Tibial nerve (tissue), 4 donors: ENCODE measurements at regions not wholly inside any gene's neighbourhood (a gene's known extent, or its start where the extent isn't known, plus 50 kb on each side); places are given as distances from the start of the nearest gene placed in this dataset.

Experiments
- DNase-seq, 2 donors: peaks; one replicate each; pipeline ENCODE4 v3.0.0-alpha.2; 2019; ENCODE audit warnings: low spot score in 2 of 2
- H3K27ac ChIP-seq, 4 donors: fragments of 200-600 bp; sonication (generic) in 3 of 4; one replicate each; pipeline ENCODE4 v1.5.1; 2017 to 2019; ENCODE audit warnings: mild to moderate bottlenecking in 1 of 4
- H3K27me3 ChIP-seq, 2 donors: fragments of 200-600 bp; sonication (generic) in 1 of 2; one replicate each; pipeline versions ENCODE4 v1.5.1 to v1.6.0; 2017 to 2019
- H3K36me3 ChIP-seq, 3 donors: fragments of 200-600 bp; sonication (generic); one replicate each; pipeline ENCODE4 v1.5.1; 2018 to 2019
- H3K4me1 ChIP-seq, 4 donors: fragments of 200-600 bp; sonication (generic) in 3 of 4; one replicate each; pipeline ENCODE4 v1.5.1; 2017 to 2019
- H3K4me3 ChIP-seq, 4 donors: fragments of 200-600 bp; sonication (generic) in 3 of 4; one replicate each; pipeline ENCODE4 v1.5.1; 2017 to 2019; ENCODE audit warnings: mild to moderate bottlenecking in 1 of 4, moderate library complexity in 1 of 4
- H3K9me3 ChIP-seq, 4 donors: fragments of 200-600 bp; sonication (generic) in 3 of 4; one replicate each; pipeline ENCODE4 v1.5.1; 2017 to 2019
- EP300 ChIP-seq, 2 donors: sonication (generic); formaldehyde crosslinking; IDR thresholded peaks; one replicate each; pipeline ENCODE4 v1.6.1; 2017; ENCODE audit warnings: antibody characterized with exemption in 2 of 2, mild to moderate bottlenecking in 1 of 2
- POLR2A ChIP-seq, 2 donors: fragments of 450-650 bp; IDR thresholded peaks; one replicate each; pipeline ENCODE4 v1.6.1; 2017; ENCODE audit warnings: antibody characterized with exemption in 2 of 2, mild to moderate bottlenecking in 2 of 2, moderate library complexity in 2 of 2
- WGBS, 2 donors: methylation state at CpG; one replicate each; pipeline ENCODE4 v1.1.5; 2018; 5-methylcytosine and 5-hydroxymethylcytosine counted together
- TF ChIP-seq, protein P1 (sequence below), 5 experiments: fragments of 200-600 bp in 3 of 5; fragments of 450-650 bp in 2 of 5; sonication (generic) in 3 of 5; IDR thresholded peaks; one replicate each; pipeline ENCODE4 v1.5.1; 2016 to 2019; ENCODE audit warnings: antibody characterized with exemption in 5 of 5, mild to moderate bottlenecking in 3 of 5, moderate library complexity in 2 of 5

DNA sequence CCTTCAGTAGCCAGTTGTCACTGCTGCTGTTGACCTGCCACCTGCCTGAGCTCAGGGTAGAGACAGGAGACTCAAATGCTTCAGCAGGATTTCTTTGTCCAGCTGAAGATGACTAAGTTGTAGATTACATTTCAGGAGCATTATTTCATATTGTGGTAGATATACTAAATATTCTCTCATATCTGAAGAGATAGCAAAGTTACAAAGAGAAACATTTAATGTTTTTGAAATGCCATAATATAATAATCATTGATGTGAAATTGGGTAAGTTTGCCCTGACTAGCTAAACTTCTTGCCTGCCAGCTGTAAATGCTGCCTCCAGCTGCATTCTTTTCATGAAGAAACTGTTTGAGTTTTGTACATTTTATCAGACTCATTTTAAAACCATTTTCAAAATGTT, 247.6 kb upstream of the CNKSR2 start:
- Histone ChIP-seq H3K4me1 (no peaks in the 10 kb centered on the region), H3K9me3 (no peaks in the 10 kb centered on the region), H3K4me3 (no peak overlapping the region), H3K36me3 (no peaks in the 10 kb centered on the region), H3K27me3 (no peaks in the 10 kb centered on the region), H3K27ac (no peak overlapping the region)
- no peak for DNase-seq
- no peak for TF ChIP-seq POLR2A (IDR thresholded peaks at IDR 0.05)
- no peak for TF ChIP-seq EP300 (IDR thresholded peaks at IDR 0.05)
- TF ChIP-seq, protein P1, sequence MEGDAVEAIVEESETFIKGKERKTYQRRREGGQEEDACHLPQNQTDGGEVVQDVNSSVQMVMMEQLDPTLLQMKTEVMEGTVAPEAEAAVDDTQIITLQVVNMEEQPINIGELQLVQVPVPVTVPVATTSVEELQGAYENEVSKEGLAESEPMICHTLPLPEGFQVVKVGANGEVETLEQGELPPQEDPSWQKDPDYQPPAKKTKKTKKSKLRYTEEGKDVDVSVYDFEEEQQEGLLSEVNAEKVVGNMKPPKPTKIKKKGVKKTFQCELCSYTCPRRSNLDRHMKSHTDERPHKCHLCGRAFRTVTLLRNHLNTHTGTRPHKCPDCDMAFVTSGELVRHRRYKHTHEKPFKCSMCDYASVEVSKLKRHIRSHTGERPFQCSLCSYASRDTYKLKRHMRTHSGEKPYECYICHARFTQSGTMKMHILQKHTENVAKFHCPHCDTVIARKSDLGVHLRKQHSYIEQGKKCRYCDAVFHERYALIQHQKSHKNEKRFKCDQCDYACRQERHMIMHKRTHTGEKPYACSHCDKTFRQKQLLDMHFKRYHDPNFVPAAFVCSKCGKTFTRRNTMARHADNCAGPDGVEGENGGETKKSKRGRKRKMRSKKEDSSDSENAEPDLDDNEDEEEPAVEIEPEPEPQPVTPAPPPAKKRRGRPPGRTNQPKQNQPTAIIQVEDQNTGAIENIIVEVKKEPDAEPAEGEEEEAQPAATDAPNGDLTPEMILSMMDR (IDR thresholded peaks at IDR 0.05), result no peak

DNA sequence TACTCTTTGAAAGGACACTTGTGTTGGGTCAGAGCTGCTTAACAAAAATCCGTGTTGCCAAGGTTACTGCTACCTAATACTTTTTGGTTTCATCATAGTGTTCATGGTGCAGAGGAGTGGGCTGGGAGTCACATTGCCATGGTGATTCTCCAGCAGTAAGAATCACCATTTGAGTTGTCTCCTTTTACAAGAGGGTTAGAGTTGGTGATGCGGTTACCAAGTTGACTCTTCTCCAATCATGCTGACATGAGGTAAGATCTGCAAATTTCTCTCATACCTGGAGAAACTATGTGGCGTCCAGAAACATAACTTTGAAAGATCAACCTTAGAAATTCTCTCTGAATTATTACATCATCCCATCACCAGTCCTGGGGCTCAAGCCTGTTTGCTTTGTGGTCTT, 242.9 kb upstream of the CNKSR2 start:
- H3K27ac ChIP-seq, result no peak overlapping the region
- TF ChIP-seq POLR2A (IDR thresholded peaks at IDR 0.05) (no peak), EP300 (IDR thresholded peaks at IDR 0.05) (no peak)
- TF ChIP-seq, protein P1 (IDR thresholded peaks at IDR 0.05), result no peak
- no peaks in the 10 kb centered on the region for H3K36me3 ChIP-seq
- H3K4me3 ChIP-seq, result no peak overlapping the region
- 72 to 92% methylated on average over 3 of the region's 3 CpGs for WGBS, 2 donors
- DNase-seq, result no peak
- H3K27me3 ChIP-seq, result no peaks in the 10 kb centered on the region
- H3K4me1 ChIP-seq, result no peaks in the 10 kb centered on the region
- H3K9me3 ChIP-seq, result peaks cover 0 to 4% (median 0%) of the 10 kb centered on the region in 4 donors

DNA sequence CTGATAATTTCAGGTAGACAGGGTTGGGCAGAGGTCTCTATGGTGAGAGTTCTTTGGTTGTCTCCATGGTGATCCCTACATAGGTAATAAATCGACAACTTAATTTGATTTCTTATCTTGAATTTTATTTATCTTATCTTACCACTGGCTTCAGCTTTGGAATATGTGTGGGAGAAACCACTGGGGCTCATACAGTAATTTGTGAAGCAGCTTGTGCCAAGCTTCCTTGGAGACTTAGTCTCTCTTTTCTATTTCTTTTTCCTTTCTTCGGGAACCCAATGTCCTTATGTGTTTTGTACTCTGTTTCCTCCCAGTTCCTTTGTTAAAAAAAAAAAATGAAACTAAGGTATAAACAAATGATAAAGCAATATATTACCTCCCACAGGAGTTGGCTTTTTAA, 242.4 kb upstream of the CNKSR2 start:
- WGBS, 2 donors, result 75 to 78% methylated on average over 2 of the region's 2 CpGs
- H3K27me3 ChIP-seq, result no peaks in the 10 kb centered on the region
- TF ChIP-seq, protein P1 (IDR thresholded peaks at IDR 0.05), result no peak
- TF ChIP-seq POLR2A (IDR thresholded peaks at IDR 0.05) (no peak), EP300 (IDR thresholded peaks at IDR 0.05) (no peak)

DNA sequence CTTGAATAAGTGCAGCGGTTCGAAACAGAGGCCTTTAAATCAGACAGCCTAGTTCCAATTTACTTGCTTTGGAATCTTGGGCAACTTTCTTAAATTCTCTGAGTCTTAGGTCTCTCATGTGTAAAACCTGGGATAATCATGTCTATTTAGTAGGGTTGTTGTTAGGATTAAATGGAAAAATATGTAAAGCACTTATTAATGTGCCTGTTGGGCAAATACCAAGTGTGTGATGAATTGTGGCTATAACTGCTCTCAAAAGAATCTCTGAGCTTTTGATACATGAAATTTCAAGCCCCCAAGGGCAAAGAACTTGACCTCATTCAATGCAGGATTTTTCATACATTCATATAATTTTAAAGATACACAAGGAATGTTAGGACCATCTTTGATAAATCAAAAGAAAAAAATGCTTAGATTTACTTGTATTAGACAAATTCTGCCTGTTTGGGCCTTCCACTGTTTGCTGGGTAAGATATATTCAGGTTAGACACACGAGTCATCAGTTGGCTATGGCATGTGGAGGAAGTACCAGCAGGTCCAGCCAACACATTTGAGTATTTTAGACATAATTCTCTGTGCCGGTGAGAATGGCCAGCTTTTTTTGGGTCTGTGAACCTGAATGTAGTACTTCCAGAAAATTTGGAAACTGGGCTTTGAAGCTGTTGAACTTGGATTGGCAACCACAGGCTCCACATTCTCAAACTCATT, 241.4 kb upstream of the CNKSR2 start:
- DNase-seq, result no peak
- no peak overlapping the region for H3K4me3 ChIP-seq
- 55 to 65% methylated on average over 4 of the region's 4 CpGs for WGBS, 2 donors
- no peak overlapping the region for H3K27ac ChIP-seq
- TF ChIP-seq, protein P1 (IDR thresholded peaks at IDR 0.05), result no peak
- TF ChIP-seq POLR2A (IDR thresholded peaks at IDR 0.05), result no peak
- no peak for TF ChIP-seq EP300 (IDR thresholded peaks at IDR 0.05)
- H3K27me3 ChIP-seq, result no peaks in the 10 kb centered on the region
- H3K9me3 ChIP-seq, result peaks cover 0 to 4% (median 0%) of the 10 kb centered on the region in 4 donors
- no peaks in the 10 kb centered on the region for H3K36me3 ChIP-seq
- H3K4me1 ChIP-seq, result no peaks in the 10 kb centered on the region

More for the DNA sequence above, 242.4 kb upstream of the CNKSR2 start:
- Histone ChIP-seq H3K4me1 (no peaks in the 10 kb centered on the region), H3K36me3 (no peaks in the 10 kb centered on the region), H3K27ac (no peak overlapping the region), H3K4me3 (no peak overlapping the region), H3K9me3 (peaks cover 0 to 4% (median 0%) of the 10 kb centered on the region in 4 donors)
- DNase-seq, result no peak

DNA sequence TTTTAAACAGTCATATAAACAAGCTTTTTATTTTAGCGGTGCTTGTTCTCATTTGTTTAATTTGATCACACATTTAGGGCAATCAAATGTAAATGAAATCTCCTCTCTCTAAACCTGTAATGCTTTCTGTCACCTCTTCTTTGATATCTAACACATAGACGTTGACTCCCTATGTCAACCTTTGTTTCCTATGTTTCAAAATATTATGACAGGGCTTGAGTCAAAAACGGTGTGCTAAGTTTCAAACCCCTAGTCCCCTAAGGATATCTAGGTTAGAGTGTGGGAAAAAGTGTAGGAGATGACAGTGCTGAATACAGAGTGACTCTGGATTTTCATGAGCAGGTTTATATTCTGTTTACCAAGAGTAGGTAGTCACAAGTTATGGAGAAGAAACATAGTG, 224.0 kb upstream of the CNKSR2 start:
- no peaks in the 10 kb centered on the region for H3K36me3 ChIP-seq
- TF ChIP-seq, protein P1 (IDR thresholded peaks at IDR 0.05), result no peak
- TF ChIP-seq EP300 (IDR thresholded peaks at IDR 0.05), result no peak
- TF ChIP-seq POLR2A (IDR thresholded peaks at IDR 0.05), result no peak
- no peaks in the 10 kb centered on the region for H3K9me3 ChIP-seq
- peaks cover 0 to 18% (median 0%) of the 10 kb centered on the region in 4 donors for H3K4me1 ChIP-seq
- WGBS, 2 donors, result 61 to 67% methylated on average over 3 of the region's 3 CpGs
- no peak overlapping the region for H3K4me3 ChIP-seq
- peak overlapping the region in 2 of 4 donors; percentile 49 to 61 for H3K27ac ChIP-seq
- no peak for DNase-seq
- H3K27me3 ChIP-seq, result no peaks in the 10 kb centered on the region
